Mesodermal cell (in vitro differentiated cells): ENCODE measurements at regions not wholly inside any gene's neighbourhood (a gene's known extent, or its start where the extent isn't known, plus 50 kb on each side); places are given as distances from the start of the nearest gene placed in this dataset.

Source experiments
- H3K27ac ChIP-seq: 2 replicates; pipeline ENCODE4 v1.7.0; 2013; ENCODE audit warnings: mild to moderate bottlenecking, low read depth, low read length, moderate library complexity; ENCODE audit not compliant: severe bottlenecking
- H3K36me3 ChIP-seq: 2 replicates; pipeline ENCODE4 v1.7.1; 2013; ENCODE audit warnings: mild to moderate bottlenecking, low read length, moderate library complexity; ENCODE audit not compliant: control insufficient read depth, insufficient read depth
- H3K4me1 ChIP-seq: one replicate; pipeline ENCODE4 v1.7.1; 2013; ENCODE audit warnings: mild to moderate bottlenecking, low read length; ENCODE audit not compliant: insufficient read depth, control insufficient read depth, poor library complexity, severe bottlenecking
- H3K4me3 ChIP-seq: 2 replicates; pipeline ENCODE4 v1.7.0; 2013; ENCODE audit warnings: low read length, control low read depth, mild to moderate bottlenecking; ENCODE audit not compliant: insufficient read depth, poor library complexity, severe bottlenecking; ENCODE audit errors: extremely low read depth
- H3K9me3 ChIP-seq: 2 replicates; pipeline ENCODE4 v1.7.1; 2013; ENCODE audit warnings: mild to moderate bottlenecking, low read length, moderate library complexity; ENCODE audit not compliant: control insufficient read depth
- WGBS, 2 experiments: methylation state at CpG; one replicate each; pipeline ENCODE4 v1.1.5; 2013; ENCODE audit warnings: missing lambda C conversion rate in 2 of 2; ENCODE audit not compliant: insufficient coverage in 2 of 2; 5-methylcytosine and 5-hydroxymethylcytosine counted together

GRCh38 chr1:232467073-232467760, 162.7 kb downstream of the SIPA1L2 start:
- H3K36me3 ChIP-seq = peaks cover 77% of the 10 kb centered on the region
- H3K9me3 ChIP-seq = no peaks in the 10 kb centered on the region
- H3K4me3 ChIP-seq = no peak overlapping the region
- WGBS, 2 experiments = 97 to 100% methylated on average over 6 to 7 of the region's 9 CpGs
- no peak overlapping the region for H3K27ac ChIP-seq
- peaks cover 14% of the 10 kb centered on the region for H3K4me1 ChIP-seq

GRCh38 chr1:232464325-232464724, 165.6 kb downstream of the SIPA1L2 start:
- H3K36me3 ChIP-seq = peaks cover 86% of the 10 kb centered on the region
- no peaks in the 10 kb centered on the region for H3K9me3 ChIP-seq
- H3K4me3 ChIP-seq = no peak overlapping the region
- H3K27ac ChIP-seq = no peak overlapping the region
- peaks cover 4% of the 10 kb centered on the region for H3K4me1 ChIP-seq
- WGBS, 2 experiments = 88% methylated on average over 1 of the region's 1 CpG; no CpG with 5 or more reads in 1 of the 2 experiments

GRCh38 chr1:232463225-232463624, 166.7 kb downstream of the SIPA1L2 start:
- H3K4me3 ChIP-seq = no peak overlapping the region
- peaks cover 76% of the 10 kb centered on the region for H3K36me3 ChIP-seq
- peaks cover 4% of the 10 kb centered on the region for H3K4me1 ChIP-seq
- no peak overlapping the region for H3K27ac ChIP-seq
- 89 to 94% methylated on average over 2 to 3 of the region's 3 CpGs for WGBS, 2 experiments
- H3K9me3 ChIP-seq = no peaks in the 10 kb centered on the region

- peaks cover 69% of the 10 kb centered on the region for H3K36me3 ChIP-seq
- WGBS, 2 experiments = 80% methylated on average over 1 of the region's 4 CpGs; no CpG with 5 or more reads in 1 of the 2 experiments
- peaks cover 4% of the 10 kb centered on the region for H3K4me1 ChIP-seq
- peak overlapping the region; percentile 12 for H3K27ac ChIP-seq
- no peak overlapping the region for H3K4me3 ChIP-seq
- no peaks in the 10 kb centered on the region for H3K9me3 ChIP-seq
Observed at GRCh38 chr1:232462213-232462612, 167.7 kb downstream of the SIPA1L2 start.

- H3K27ac ChIP-seq = no peak overlapping the region
Observed at GRCh38 chr1:232459826-232460225, 170.1 kb downstream of the SIPA1L2 start.

GRCh38 chr1:232459087-232459486, 170.8 kb downstream of the SIPA1L2 start:
- H3K4me1 ChIP-seq = peaks cover 4% of the 10 kb centered on the region
- no peak overlapping the region for H3K27ac ChIP-seq
- WGBS, 2 experiments = 81 to 90% methylated on average over 3 to 4 of the region's 4 CpGs

More at GRCh38 chr1:232459826-232460225, 170.1 kb downstream of the SIPA1L2 start:
- Histone ChIP-seq H3K4me1 (peaks cover 4% of the 10 kb centered on the region), H3K9me3 (no peaks in the 10 kb centered on the region), H3K36me3 (peaks cover 61% of the 10 kb centered on the region), H3K4me3 (no peak overlapping the region)
- no CpG with 5 or more reads among the region's 3 CpGs for WGBS, 2 experiments

GRCh38 chr1:232457595-232457994, 172.3 kb downstream of the SIPA1L2 start:
- Histone ChIP-seq H3K36me3 (peaks cover 57% of the 10 kb centered on the region), H3K4me1 (peaks cover 4% of the 10 kb centered on the region), H3K9me3 (no peaks in the 10 kb centered on the region), H3K4me3 (no peak overlapping the region), H3K27ac (no peak overlapping the region)
- WGBS, 2 experiments = no CpG with 5 or more reads among the region's 3 CpGs

More at GRCh38 chr1:232459087-232459486, 170.8 kb downstream of the SIPA1L2 start:
- no peaks in the 10 kb centered on the region for H3K9me3 ChIP-seq
- H3K4me3 ChIP-seq = no peak overlapping the region
- H3K36me3 ChIP-seq = peaks cover 62% of the 10 kb centered on the region

GRCh38 chr1:232456714-232457113, 173.2 kb downstream of the SIPA1L2 start:
- no peaks in the 10 kb centered on the region for H3K9me3 ChIP-seq
- H3K27ac ChIP-seq = peak overlapping the region; percentile 11
- peaks cover 57% of the 10 kb centered on the region for H3K36me3 ChIP-seq
- H3K4me1 ChIP-seq = peaks cover 4% of the 10 kb centered on the region
- WGBS, 2 experiments = 25 to 50% methylated on average over 1 of the region's 2 CpGs
- no peak overlapping the region for H3K4me3 ChIP-seq

GRCh38 chr1:232454227-232454886, 175.6 kb downstream of the SIPA1L2 start:
- H3K4me3 ChIP-seq = no peak overlapping the region
- H3K4me1 ChIP-seq = no peaks in the 10 kb centered on the region
- H3K9me3 ChIP-seq = no peaks in the 10 kb centered on the region
- 69 to 100% methylated on average over 1 to 3 of the region's 7 CpGs for WGBS, 2 experiments
- no peak overlapping the region for H3K27ac ChIP-seq
- peaks cover 52% of the 10 kb centered on the region for H3K36me3 ChIP-seq

GRCh38 chr1:232452736-232453440, 177.0 kb downstream of the SIPA1L2 start:
- WGBS, 2 experiments = no CpG with 5 or more reads among the region's 1 CpG
- peaks cover 58% of the 10 kb centered on the region for H3K36me3 ChIP-seq
- no peaks in the 10 kb centered on the region for H3K9me3 ChIP-seq
- H3K4me1 ChIP-seq = no peaks in the 10 kb centered on the region
- H3K4me3 ChIP-seq = no peak overlapping the region
- no peak overlapping the region for H3K27ac ChIP-seq
